ENCODE measurements at regions not wholly inside any gene's neighbourhood (a gene's known extent, or its start where the extent isn't known, plus 50 kb on each side); places are given as distances from the start of the nearest gene placed in this dataset.
"Not testable (repeated sequence)": the region's sequence is repeated elsewhere in the genome, so short reads cannot be mapped to it uniquely, and the experiment has no call there.

DNA sequence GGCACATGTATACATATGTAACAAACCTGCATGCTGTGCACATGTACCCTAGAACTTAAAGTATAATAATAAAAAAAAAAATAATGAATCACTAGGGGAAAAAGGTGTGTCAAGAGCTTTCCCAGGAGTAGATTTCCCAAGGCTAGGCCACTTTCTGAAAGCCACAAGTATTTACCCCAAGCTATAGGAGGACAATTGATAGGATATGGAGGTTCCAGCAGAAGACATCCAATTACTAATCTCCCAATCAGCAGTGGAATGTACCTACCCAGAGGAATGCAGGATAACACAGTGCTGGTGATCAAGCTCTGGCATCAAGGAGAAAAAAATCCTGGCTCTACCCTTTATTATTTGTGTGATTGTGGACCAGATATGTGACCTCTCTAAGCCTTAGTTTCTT lies 562.7 kb downstream of the RFPL4B start:
- TF ChIP-seq, protein P1, sequence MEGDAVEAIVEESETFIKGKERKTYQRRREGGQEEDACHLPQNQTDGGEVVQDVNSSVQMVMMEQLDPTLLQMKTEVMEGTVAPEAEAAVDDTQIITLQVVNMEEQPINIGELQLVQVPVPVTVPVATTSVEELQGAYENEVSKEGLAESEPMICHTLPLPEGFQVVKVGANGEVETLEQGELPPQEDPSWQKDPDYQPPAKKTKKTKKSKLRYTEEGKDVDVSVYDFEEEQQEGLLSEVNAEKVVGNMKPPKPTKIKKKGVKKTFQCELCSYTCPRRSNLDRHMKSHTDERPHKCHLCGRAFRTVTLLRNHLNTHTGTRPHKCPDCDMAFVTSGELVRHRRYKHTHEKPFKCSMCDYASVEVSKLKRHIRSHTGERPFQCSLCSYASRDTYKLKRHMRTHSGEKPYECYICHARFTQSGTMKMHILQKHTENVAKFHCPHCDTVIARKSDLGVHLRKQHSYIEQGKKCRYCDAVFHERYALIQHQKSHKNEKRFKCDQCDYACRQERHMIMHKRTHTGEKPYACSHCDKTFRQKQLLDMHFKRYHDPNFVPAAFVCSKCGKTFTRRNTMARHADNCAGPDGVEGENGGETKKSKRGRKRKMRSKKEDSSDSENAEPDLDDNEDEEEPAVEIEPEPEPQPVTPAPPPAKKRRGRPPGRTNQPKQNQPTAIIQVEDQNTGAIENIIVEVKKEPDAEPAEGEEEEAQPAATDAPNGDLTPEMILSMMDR (conservative IDR thresholded peaks at IDR 0.05): no peak
- no peak overlapping the region for H3K27ac ChIP-seq

- TF ChIP-seq, protein P1 (conservative IDR thresholded peaks at IDR 0.05): no peak
- no peak overlapping the region for H3K27ac ChIP-seq
These were observed 563.1 kb downstream of the RFPL4B start for GRCh38 chr6:112910256-112910655.

GRCh38 chr6:112911959-112912358 lies 564.8 kb downstream of the RFPL4B start:
- H3K27ac ChIP-seq: no peak overlapping the region
- TF ChIP-seq, protein P1 (conservative IDR thresholded peaks at IDR 0.05): no peak

GRCh38 chr6:112912416-112913101 lies 565.4 kb downstream of the RFPL4B start:
- TF ChIP-seq, protein P1 (conservative IDR thresholded peaks at IDR 0.05): no peak
- H3K27ac ChIP-seq: no peak overlapping the region

- H3K27ac ChIP-seq: not testable (repeated sequence)
These were observed 572.6 kb downstream of the RFPL4B start for GRCh38 chr6:112919744-112920143.

GRCh38 chr6:112920994-112921393 lies 573.9 kb downstream of the RFPL4B start:
- no peak overlapping the region for H3K27ac ChIP-seq
- TF ChIP-seq, protein P1 (conservative IDR thresholded peaks at IDR 0.05): no peak

- TF ChIP-seq, protein P1 (conservative IDR thresholded peaks at IDR 0.05): no peak
- H3K27ac ChIP-seq: no peak overlapping the region
These were observed 576.9 kb downstream of the RFPL4B start for GRCh38 chr6:112923940-112924587.

DNA sequence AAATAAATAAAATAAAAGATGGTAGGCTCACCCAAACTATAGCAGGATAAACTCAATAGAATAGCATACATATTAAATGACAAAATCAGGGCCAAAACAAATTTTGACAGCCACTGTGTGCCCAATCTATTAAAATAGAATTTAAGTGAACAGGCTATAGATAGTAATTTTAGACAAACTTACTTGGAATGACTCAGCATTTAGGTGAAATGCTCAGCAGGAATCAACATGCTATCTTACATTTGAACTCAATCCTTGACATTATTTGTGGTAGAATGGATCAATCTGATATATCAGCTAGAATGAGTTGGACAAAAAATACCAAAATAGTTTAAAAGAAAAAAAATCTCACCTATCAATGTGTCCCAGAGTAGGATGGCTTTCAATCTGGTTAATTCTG lies 578.6 kb downstream of the RFPL4B start:
- TF ChIP-seq, protein P1 (conservative IDR thresholded peaks at IDR 0.05): no peak
- no peak overlapping the region for H3K27ac ChIP-seq
